HEK293 (cell line): ENCODE measurements at regions not wholly inside any gene's neighbourhood (a gene's known extent, or its start where the extent isn't known, plus 50 kb on each side); places are given as distances from the start of the nearest gene placed in this dataset.

Experiments
- CTCF ChIA-PET: fragments of 350-600 bp; formaldehyde crosslinking; extraction: SDS; loops from one replicate; lab custom pipeline; 2021; ENCODE audit warnings: antibody characterized with exemption; lab: Yijun Ruan, JAX
- POLR2A ChIA-PET: fragments of 300-600 bp; formaldehyde crosslinking; extraction: SDS; loops from one replicate; lab custom pipeline; 2020; ENCODE audit warnings: antibody characterized with exemption, inconsistent platforms; lab: Yijun Ruan, JAX
- H3K27ac ChIP-seq: fragments of 200-500 bp; sonication (Bioruptor generic); 2 replicates; pipeline ENCODE4 v1.5.1; 2014; ENCODE audit warnings: low read depth, low read length, control low read depth, inconsistent platforms; ENCODE audit errors: extremely low read depth
- H3K36me3 ChIP-seq, 2 experiments: fragments of 200-500 bp in 1 of 2; sonication (Bioruptor generic) in 1 of 2; 1 replicate in 1 of 2; 2 replicates in 1 of 2; pipeline ENCODE4 v1.5.1; 2014 to 2017; ENCODE audit warnings: inconsistent platforms in 2 of 2, low read length in 2 of 2; ENCODE audit not compliant: control insufficient read depth in 2 of 2, insufficient read depth in 1 of 2
- H3K4me1 ChIP-seq: fragments of 200-500 bp; sonication (Bioruptor generic); 2 replicates; pipeline ENCODE4 v1.5.1; 2014; ENCODE audit warnings: mild to moderate bottlenecking, low read length, inconsistent platforms; ENCODE audit not compliant: control insufficient read depth, insufficient read depth
- H3K4me3 ChIP-seq: 2 replicates; pipeline ENCODE4 v1.5.1; 2011; ENCODE audit warnings: low read depth, mild to moderate bottlenecking, control low read depth, low read length, moderate library complexity
- H3K9me3 ChIP-seq: fragments of 200-500 bp; sonication (Bioruptor generic); 2 replicates; pipeline ENCODE4 v1.5.1; 2014; ENCODE audit warnings: low read depth, low read length, inconsistent platforms; ENCODE audit not compliant: control insufficient read depth, insufficient read depth
- FEZF1 ChIP-seq: fragments of 450-650 bp; formaldehyde crosslinking; IDR thresholded peaks from 2 replicates; pipeline ENCODE4 v1.5.1; 2016; ENCODE audit warnings: missing biosample characterization, missing genetic modification characterization
- GLI4 ChIP-seq: fragments of 450-650 bp; formaldehyde crosslinking; IDR thresholded peaks from 2 replicates; pipeline ENCODE4 v1.5.1; 2016; ENCODE audit warnings: missing biosample characterization, missing genetic modification characterization
- GLIS2 ChIP-seq: fragments of 450-650 bp; formaldehyde crosslinking; IDR thresholded peaks from 2 replicates; pipeline ENCODE4 v1.5.1; 2016; ENCODE audit warnings: missing biosample characterization, missing genetic modification characterization
- HOXA7 ChIP-seq: sonication (generic); formaldehyde crosslinking; IDR thresholded peaks from 2 replicates; pipeline ENCODE4 v1.8.1; 2022; ENCODE audit warnings: missing genetic modification reagents, borderline replicate concordance
- HOXC10 ChIP-seq: sonication (generic); formaldehyde crosslinking; IDR thresholded peaks from 2 replicates; pipeline ENCODE4 v1.8.1; 2023; ENCODE audit warnings: mild to moderate bottlenecking, missing genetic modification reagents
- IKZF3 ChIP-seq: fragments of 450-650 bp; IDR thresholded peaks from 2 replicates; pipeline ENCODE4 v1.5.0; 2018; ENCODE audit warnings: missing biosample characterization, mild to moderate bottlenecking, missing genetic modification characterization, moderate library complexity
- KLF7 ChIP-seq: fragments of 450-650 bp; formaldehyde crosslinking; IDR thresholded peaks from 2 replicates; pipeline ENCODE4 v1.5.1; 2016; ENCODE audit warnings: missing biosample characterization, missing genetic modification characterization, borderline replicate concordance
- OSR2 ChIP-seq: fragments of 450-650 bp; formaldehyde crosslinking; IDR thresholded peaks from 2 replicates; pipeline ENCODE4 v1.5.1; 2016; ENCODE audit warnings: missing biosample characterization, missing genetic modification characterization
- PRDM10 ChIP-seq: fragments of 450-650 bp; formaldehyde crosslinking; IDR thresholded peaks from 2 replicates; pipeline ENCODE4 v1.5.1; 2016; ENCODE audit warnings: missing biosample characterization, missing genetic modification characterization
- SCRT2 ChIP-seq: fragments of 450-650 bp; formaldehyde crosslinking; IDR thresholded peaks from 2 replicates; pipeline ENCODE4 v1.5.1; 2016; ENCODE audit warnings: missing biosample characterization, missing genetic modification characterization
- YY2 ChIP-seq: fragments of 450-650 bp; formaldehyde crosslinking; IDR thresholded peaks from 2 replicates; pipeline ENCODE4 v1.5.1; 2016; ENCODE audit warnings: missing biosample characterization, missing genetic modification characterization
- ZBTB17 ChIP-seq: fragments of 450-650 bp; formaldehyde crosslinking; IDR thresholded peaks from 2 replicates; pipeline ENCODE4 v1.5.1; 2016; ENCODE audit warnings: missing biosample characterization, missing genetic modification characterization
- ZBTB20 ChIP-seq: fragments of 450-650 bp; formaldehyde crosslinking; IDR thresholded peaks from 2 replicates; pipeline ENCODE4 v1.5.1; 2016; ENCODE audit warnings: missing biosample characterization, missing genetic modification characterization
- ZBTB21 ChIP-seq: fragments of 450-650 bp; formaldehyde crosslinking; IDR thresholded peaks from 2 replicates; pipeline ENCODE4 v1.5.1; 2017; ENCODE audit warnings: missing biosample characterization, missing genetic modification characterization
- ZFP37 ChIP-seq: fragments of 450-650 bp; formaldehyde crosslinking; IDR thresholded peaks from 2 replicates; pipeline ENCODE4 v1.5.1; 2016; ENCODE audit warnings: missing biosample characterization, missing genetic modification characterization
- ZIC2 ChIP-seq: fragments of 450-650 bp; formaldehyde crosslinking; IDR thresholded peaks from 2 replicates; pipeline ENCODE4 v1.5.1; 2016; ENCODE audit warnings: missing biosample characterization, missing genetic modification characterization
- ZNF121 ChIP-seq: fragments of 450-650 bp; formaldehyde crosslinking; IDR thresholded peaks from 2 replicates; pipeline ENCODE4 v1.5.1; 2016; ENCODE audit warnings: missing biosample characterization, missing genetic modification characterization
- ZNF133 ChIP-seq: fragments of 450-650 bp; formaldehyde crosslinking; IDR thresholded peaks from 2 replicates; pipeline ENCODE4 v1.5.1; 2016; ENCODE audit warnings: missing biosample characterization, missing genetic modification characterization
- ZNF140 ChIP-seq: fragments of 450-650 bp; formaldehyde crosslinking; IDR thresholded peaks from 2 replicates; pipeline ENCODE4 v1.5.1; 2016; ENCODE audit warnings: missing biosample characterization, missing genetic modification characterization
- ZNF169 ChIP-seq: fragments of 450-650 bp; formaldehyde crosslinking; IDR thresholded peaks from 2 replicates; pipeline ENCODE4 v1.5.1; 2016; ENCODE audit warnings: missing biosample characterization, missing genetic modification characterization
- ZNF311 ChIP-seq: fragments of 450-650 bp; formaldehyde crosslinking; IDR thresholded peaks from 2 replicates; pipeline ENCODE4 v1.5.1; 2017; ENCODE audit warnings: missing biosample characterization, missing genetic modification characterization, borderline replicate concordance
- ZNF350 ChIP-seq: fragments of 450-650 bp; formaldehyde crosslinking; IDR thresholded peaks from 2 replicates; pipeline ENCODE4 v1.5.0; 2017; ENCODE audit warnings: missing biosample characterization, mild to moderate bottlenecking, missing genetic modification characterization
- ZNF37A ChIP-seq: fragments of 450-650 bp; IDR thresholded peaks from 2 replicates; pipeline ENCODE4 v1.5.1; 2018; ENCODE audit warnings: missing biosample characterization, missing genetic modification characterization
- ZNF404 ChIP-seq: fragments of 450-650 bp; formaldehyde crosslinking; IDR thresholded peaks from 2 replicates; pipeline ENCODE4 v1.5.1; 2017; ENCODE audit warnings: missing biosample characterization, missing genetic modification characterization
- ZNF473 ChIP-seq: fragments of 450-650 bp; formaldehyde crosslinking; IDR thresholded peaks from 2 replicates; pipeline ENCODE4 v1.5.1; 2017; ENCODE audit warnings: missing biosample characterization, missing genetic modification characterization
- ZNF48 ChIP-seq: fragments of 450-650 bp; formaldehyde crosslinking; IDR thresholded peaks from 2 replicates; pipeline ENCODE4 v1.5.1; 2016; ENCODE audit warnings: missing biosample characterization, missing genetic modification characterization
- ZNF514 ChIP-seq: fragments of 450-650 bp; formaldehyde crosslinking; IDR thresholded peaks from 2 replicates; pipeline ENCODE4 v1.5.1; 2016; ENCODE audit warnings: missing biosample characterization, missing genetic modification characterization
- ZNF521 ChIP-seq: fragments of 450-650 bp; formaldehyde crosslinking; IDR thresholded peaks from 2 replicates; pipeline ENCODE4 v1.5.1; 2017; ENCODE audit warnings: missing biosample characterization, mild to moderate bottlenecking, missing genetic modification characterization
- ZNF530 ChIP-seq: fragments of 450-650 bp; formaldehyde crosslinking; IDR thresholded peaks from 2 replicates; pipeline ENCODE4 v1.5.1; 2016; ENCODE audit warnings: low read depth, missing biosample characterization, missing genetic modification characterization
- ZNF571 ChIP-seq: fragments of 450-650 bp; formaldehyde crosslinking; IDR thresholded peaks from 2 replicates; pipeline ENCODE4 v1.5.0; 2017; ENCODE audit warnings: missing biosample characterization, missing genetic modification characterization
- ZNF580 ChIP-seq: fragments of 450-650 bp; formaldehyde crosslinking; IDR thresholded peaks from 2 replicates; pipeline ENCODE4 v1.5.1; 2016; ENCODE audit warnings: missing biosample characterization, missing genetic modification characterization
- ZXDB ChIP-seq: fragments of 450-650 bp; formaldehyde crosslinking; IDR thresholded peaks from 2 replicates; pipeline ENCODE4 v1.5.1; 2016; ENCODE audit warnings: missing biosample characterization, missing genetic modification characterization

GRCh38 chr15:93359425-93360131, 270.6 kb upstream of the RGMA start:
- Histone ChIP-seq H3K4me3 (no peak overlapping the region), H3K4me1 (no peaks in the 10 kb centered on the region), H3K9me3 (no peaks in the 10 kb centered on the region), H3K36me3 (no peaks in the 10 kb centered on the region), H3K27ac (no peak overlapping the region)
- ChIA-PET POLR2A (no interaction called here), CTCF (no interaction called here)
- TF ChIP-seq ZNF514 (no peak), OSR2 (tag by site-specific recombination) (no peak), ZNF350 (tag by site-specific recombination) (no peak), YY2 (tag by site-specific recombination) (no peak), ZNF133 (tag by site-specific recombination) (no peak), GLIS2 (tag by site-specific recombination) (no peak), ZNF580 (tag by site-specific recombination) (no peak), ZNF37A (tag by site-specific recombination) (no peak), ZNF530 (tag by site-specific recombination) (no peak), ZBTB21 (tag by site-specific recombination) (no peak), ZNF311 (tag by site-specific recombination) (no peak), ZXDB (tag by site-specific recombination) (no peak), PRDM10 (tag by site-specific recombination) (no peak), ZNF169 (tag by site-specific recombination) (no peak), ZNF48 (no peak), GLI4 (tag by site-specific recombination) (no peak)

- CTCF ChIA-PET = no interaction called here
These were observed 270.0 kb upstream of the RGMA start for GRCh38 chr15:93359060-93359408.

More at GRCh38 chr15:93359060-93359408, 270.0 kb upstream of the RGMA start:
- Histone ChIP-seq H3K9me3 (no peaks in the 10 kb centered on the region), H3K4me1 (no peaks in the 10 kb centered on the region), H3K27ac (no peak overlapping the region), H3K4me3 (no peak overlapping the region), H3K36me3 (no peaks in the 10 kb centered on the region)
- TF ChIP-seq ZIC2 (tag by site-specific recombination) (no peak), ZNF404 (no peak), ZNF571 (no peak), ZBTB17 (tag by site-specific recombination) (no peak), YY2 (tag by site-specific recombination) (no peak), ZNF37A (tag by site-specific recombination) (no peak), ZNF140 (tag by site-specific recombination) (no peak), ZNF530 (tag by site-specific recombination) (no peak), HOXA7 (CRISPR knock-in tag) (no peak), FEZF1 (tag by site-specific recombination) (no peak), ZNF121 (tag by site-specific recombination) (no peak), SCRT2 (tag by site-specific recombination) (no peak), IKZF3 (no peak), ZBTB20 (tag by site-specific recombination) (no peak), ZNF521 (no peak), HOXC10 (CRISPR knock-in tag) (no peak), KLF7 (tag by site-specific recombination) (no peak), ZNF473 (tag by site-specific recombination) (no peak), ZFP37 (tag by site-specific recombination) (no peak), ZNF350 (tag by site-specific recombination) (no peak)
- POLR2A ChIA-PET = no interaction called here
